Loucy (cell line): ENCODE measurements at regions not wholly inside any gene's neighbourhood (a gene's known extent, or its start where the extent isn't known, plus 50 kb on each side); places are given as distances from the start of the nearest gene placed in this dataset.

Source experiments
- H2AFZ ChIP-seq: fragments of 200-600 bp; sonication (generic); 2 replicates; pipeline ENCODE4 v1.6.0; 2016; ENCODE audit warnings: antibody characterized with exemption, mild to moderate bottlenecking, low read length, moderate library complexity
- H3F3A ChIP-seq: fragments of 200-600 bp; 2 replicates; pipeline ENCODE4 v1.6.0; 2016; ENCODE audit warnings: antibody characterized with exemption, low read depth, mild to moderate bottlenecking
- H3K27me3 ChIP-seq: fragments of 200-600 bp; sonication (generic); 2 replicates; pipeline ENCODE4 v1.6.1; 2014; ENCODE audit warnings: low read length, mild to moderate bottlenecking; ENCODE audit not compliant: insufficient read depth, poor library complexity, severe bottlenecking
- H3K36me3 ChIP-seq: fragments of 200-600 bp; sonication (generic); 2 replicates; pipeline ENCODE4 v1.6.1; 2016; ENCODE audit warnings: low read length; ENCODE audit not compliant: insufficient read depth
- H3K4me1 ChIP-seq: fragments of 200-600 bp; sonication (generic); 2 replicates; pipeline ENCODE4 v1.5.1; 2014; ENCODE audit warnings: low read length, mild to moderate bottlenecking; ENCODE audit not compliant: insufficient read depth, poor library complexity, severe bottlenecking
- H3K4me2 ChIP-seq: fragments of 200-600 bp; sonication (generic); 2 replicates; pipeline ENCODE4 v1.6.0; 2014; ENCODE audit warnings: antibody characterized with exemption, low read length, low read depth, mild to moderate bottlenecking; ENCODE audit not compliant: poor library complexity, severe bottlenecking
- H3K4me3 ChIP-seq: fragments of 200-600 bp; sonication (generic); 2 replicates; pipeline ENCODE4 v1.5.1; 2014; ENCODE audit warnings: low read length, mild to moderate bottlenecking, mixed read lengths; ENCODE audit not compliant: poor library complexity, severe bottlenecking
- H3K79me2 ChIP-seq: fragments of 200-600 bp; sonication (generic); 2 replicates; pipeline ENCODE4 v1.6.1; 2014; ENCODE audit warnings: low read length; ENCODE audit not compliant: insufficient read depth
- H3K9ac ChIP-seq: fragments of 200-600 bp; sonication (generic); 2 replicates; pipeline ENCODE4 v1.6.0; 2014; ENCODE audit warnings: mild to moderate bottlenecking, low read depth, low read length, moderate library complexity; ENCODE audit not compliant: poor library complexity, severe bottlenecking
- H3K9me2 ChIP-seq: fragments of 200-600 bp; sonication (generic); replicated peaks from 2 replicates; pipeline ENCODE4 v1.6.1; 2016; ENCODE audit warnings: low read depth, low read length, mixed read lengths
- H3K9me3 ChIP-seq: fragments of 200-600 bp; sonication (generic); 2 replicates; pipeline ENCODE4 v1.6.1; 2014; ENCODE audit warnings: mild to moderate bottlenecking, antibody characterized with exemption, low read length, low read depth; ENCODE audit not compliant: insufficient read depth
- H4K20me1 ChIP-seq: fragments of 200-600 bp; sonication (generic); 2 replicates; pipeline ENCODE4 v1.6.0; 2014; ENCODE audit warnings: antibody characterized with exemption, low read length, mild to moderate bottlenecking; ENCODE audit not compliant: insufficient read depth, poor library complexity, severe bottlenecking
- CTCF ChIP-seq: fragments of 200-600 bp; sonication (generic); conservative IDR thresholded peaks from 2 replicates; pipeline ENCODE4 v1.5.1; 2014; ENCODE audit warnings: mild to moderate bottlenecking, antibody characterized with exemption, low read length
- EZH2phosphoT487 ChIP-seq: fragments of 200-600 bp; IDR thresholded peaks from 2 replicates; pipeline ENCODE4 v1.6.1; 2018; ENCODE audit warnings: antibody characterized with exemption, mild to moderate bottlenecking, moderate library complexity, borderline replicate concordance

- Histone ChIP-seq H3K27me3 (peaks cover 13% of the 10 kb centered on the region), H3K4me1 (no peaks in the 10 kb centered on the region), H3K36me3 (no peaks in the 10 kb centered on the region), H4K20me1 (no peaks in the 10 kb centered on the region), H3K9me2 (no peaks in the 10 kb centered on the region), H3K9me3 (no peaks in the 10 kb centered on the region), H3K9ac (no peak overlapping the region), H3F3A (no peaks in the 10 kb centered on the region), H3K79me2 (no peaks in the 10 kb centered on the region), H2AFZ (no peak overlapping the region), H3K4me3 (no peak overlapping the region), H3K4me2 (no peak overlapping the region)
- TF ChIP-seq CTCF = no peak
- no peak for TF ChIP-seq EZH2phosphoT487
Observed at GRCh38 chr10:117818721-117819120, 228.0 kb downstream of the RAB11FIP2 start.

- Histone ChIP-seq H3K4me3 (no peak overlapping the region), H3K27me3 (peaks cover 16% of the 10 kb centered on the region), H2AFZ (no peak overlapping the region), H3K4me1 (no peaks in the 10 kb centered on the region), H3K9me2 (no peaks in the 10 kb centered on the region), H3K36me3 (no peaks in the 10 kb centered on the region), H3K9me3 (no peaks in the 10 kb centered on the region), H3F3A (no peaks in the 10 kb centered on the region), H3K4me2 (no peak overlapping the region), H3K9ac (no peak overlapping the region), H4K20me1 (no peaks in the 10 kb centered on the region), H3K79me2 (no peaks in the 10 kb centered on the region)
- TF ChIP-seq CTCF = no peak
- no peak for TF ChIP-seq EZH2phosphoT487
Observed at GRCh38 chr10:117819304-117819703, 227.4 kb downstream of the RAB11FIP2 start.

- Histone ChIP-seq H3K27me3 (peaks cover 56% of the 10 kb centered on the region), H3K79me2 (no peaks in the 10 kb centered on the region)
Observed at GRCh38 chr10:117823980-117824379, 222.8 kb downstream of the RAB11FIP2 start.

More at GRCh38 chr10:117823980-117824379, 222.8 kb downstream of the RAB11FIP2 start:
- H3F3A ChIP-seq = no peaks in the 10 kb centered on the region
- no peaks in the 10 kb centered on the region for H3K9me2 ChIP-seq
- H3K4me2 ChIP-seq = no peak overlapping the region
- H4K20me1 ChIP-seq = no peaks in the 10 kb centered on the region
- no peaks in the 10 kb centered on the region for H3K9me3 ChIP-seq
- H3K4me3 ChIP-seq = no peak overlapping the region
- H3K9ac ChIP-seq = no peak overlapping the region
- TF ChIP-seq CTCF (no peak), EZH2phosphoT487 (no peak)
- no peaks in the 10 kb centered on the region for H3K36me3 ChIP-seq
- no peaks in the 10 kb centered on the region for H3K4me1 ChIP-seq
- H2AFZ ChIP-seq = no peak overlapping the region
